CD4-positive, alpha-beta T cell treated with Interleukin-6 for 4 hours (primary cell): ENCODE measurements at regions not wholly inside any gene's neighbourhood (a gene's known extent, or its start where the extent isn't known, plus 50 kb on each side); places are given as distances from the start of the nearest gene placed in this dataset.
"Not testable (repeated sequence)": the region's sequence is repeated elsewhere in the genome, so short reads cannot be mapped to it uniquely, and the experiment has no call there.

Experiments used
- DNase-seq: peaks from one replicate; pipeline ENCODE4 v3.0.0-alpha.2; 2020; ENCODE audit warnings: mixed read lengths

DNA sequence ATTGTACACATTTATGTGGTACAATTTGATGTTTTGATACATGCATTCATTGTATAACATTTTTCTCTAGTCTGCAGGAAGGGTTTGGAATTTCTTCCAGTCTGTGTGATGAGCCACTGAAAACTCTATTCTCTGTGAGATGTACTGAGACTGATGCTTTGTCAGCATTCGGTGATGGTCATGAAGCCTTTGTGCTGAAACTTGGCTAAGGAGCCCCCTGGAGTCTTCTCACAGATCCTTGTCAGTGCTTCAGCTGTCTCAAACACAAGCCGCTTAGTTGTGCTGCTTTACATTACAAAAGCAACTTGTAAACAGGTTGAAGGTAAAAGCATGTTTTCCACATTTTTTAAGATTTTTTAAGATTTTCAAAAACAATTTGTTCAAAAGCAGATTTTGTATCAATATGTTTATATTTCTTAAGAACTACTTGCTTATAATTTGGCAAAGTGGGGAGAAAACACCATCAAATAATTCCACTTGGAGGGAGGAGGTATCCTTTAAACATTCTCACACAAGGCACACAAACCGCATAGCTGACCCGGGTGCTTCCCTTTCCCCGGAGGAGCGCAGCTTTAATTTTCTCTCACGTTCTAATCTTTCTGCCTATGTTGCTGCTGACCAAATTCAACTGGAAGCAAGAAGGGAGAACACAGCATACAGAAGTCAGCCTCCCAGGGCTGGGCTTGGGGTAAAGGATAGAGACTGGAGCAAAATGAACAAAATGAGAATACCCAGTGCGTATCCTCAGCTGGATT lies 249.8 kb upstream of the VSTM2A start:
- no peak for DNase-seq

DNA sequence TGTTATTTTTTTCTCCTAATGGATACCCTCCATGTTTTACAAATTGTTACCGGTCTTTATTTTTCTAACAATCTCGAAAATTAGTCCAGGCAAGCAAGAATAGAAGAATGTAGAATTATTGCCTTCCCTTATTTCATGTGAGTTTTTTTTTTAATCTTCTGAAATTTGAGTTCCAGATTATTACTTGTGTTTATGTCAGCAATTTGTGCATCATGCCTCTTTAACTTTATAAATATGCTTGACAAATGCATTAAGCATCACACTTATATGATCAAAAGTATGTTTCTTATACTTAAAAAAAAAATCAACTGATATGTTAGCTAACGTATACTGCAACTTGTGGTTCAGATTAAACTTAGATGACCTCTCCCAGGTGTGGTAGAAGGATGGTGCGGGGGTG lies 242.7 kb upstream of the VSTM2A start:
- DNase-seq = no peak

DNA sequence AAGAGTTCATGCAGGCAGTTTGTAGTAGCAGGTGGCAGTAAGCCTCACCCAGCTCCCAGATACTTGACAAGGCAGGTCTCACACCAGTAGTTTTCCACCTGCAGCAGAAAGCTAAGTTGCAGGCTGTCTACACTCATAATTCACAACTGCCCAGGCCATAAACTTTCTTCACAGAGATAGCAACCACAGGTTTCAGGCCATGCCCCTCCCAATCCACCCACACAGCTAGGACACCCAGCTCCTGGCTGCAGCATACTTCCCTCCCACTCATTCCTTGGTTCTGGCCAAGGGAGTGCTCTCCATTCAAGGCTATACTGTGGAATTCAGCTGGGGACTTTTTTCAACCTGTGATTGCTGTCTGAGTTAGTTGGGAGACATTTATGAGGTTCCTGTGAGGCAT lies 226.2 kb upstream of the VSTM2A start:
- DNase-seq = not testable (repeated sequence)

DNA sequence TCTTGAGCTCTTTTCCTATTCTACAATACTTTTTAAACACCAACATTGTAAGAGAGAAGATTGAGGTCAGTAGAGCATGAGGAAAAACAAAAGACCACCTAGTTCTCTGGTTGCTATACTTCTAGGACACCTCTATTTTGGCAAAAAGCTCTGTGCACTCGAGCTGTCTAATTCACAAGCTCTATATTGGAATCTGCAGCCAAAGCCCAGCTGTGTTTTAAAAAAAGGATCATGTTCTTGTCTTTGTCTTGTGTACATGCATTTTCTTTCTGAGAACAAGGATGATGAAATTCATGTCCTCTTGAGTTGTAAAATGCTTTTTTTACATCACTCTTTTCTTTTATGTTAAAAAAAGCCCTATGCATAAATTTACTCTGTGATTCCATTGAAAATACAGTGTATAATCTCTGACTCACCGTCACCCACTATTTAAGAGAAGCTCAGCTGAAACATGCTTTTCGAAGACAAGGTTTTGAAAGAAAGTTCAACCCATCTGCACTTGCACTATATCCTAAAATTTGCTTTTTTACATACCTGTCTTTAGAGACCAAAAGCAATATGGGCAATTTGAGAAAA lies 215.5 kb upstream of the VSTM2A start:
- DNase-seq = no peak

DNA sequence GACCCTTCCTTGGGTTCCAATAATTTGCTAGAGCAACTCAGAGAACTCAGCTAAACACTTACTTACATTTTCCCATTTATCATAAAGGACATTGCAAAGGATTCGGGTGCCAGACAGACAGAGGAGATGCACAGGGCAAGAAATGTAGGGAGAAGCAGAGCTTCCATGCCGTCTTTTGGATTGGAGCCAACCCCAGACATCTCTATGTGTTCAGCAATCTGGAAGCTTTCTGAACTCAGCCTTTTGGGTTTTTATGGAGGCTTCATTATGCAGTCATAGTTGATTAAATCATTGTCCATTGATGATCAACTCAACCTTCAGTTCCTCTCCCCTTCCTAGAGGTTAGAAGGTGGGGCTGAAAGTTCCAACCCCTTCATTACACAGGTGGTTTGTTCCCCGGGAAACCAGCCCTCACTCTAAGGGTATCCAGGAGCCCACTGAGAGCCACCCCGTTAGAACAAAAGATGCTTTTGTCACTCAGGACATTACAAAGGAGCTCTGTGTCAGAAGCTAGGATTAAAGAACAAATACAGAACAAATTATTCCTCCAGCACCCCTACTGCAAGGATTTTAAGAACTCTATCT lies 211.9 kb upstream of the VSTM2A start:
- no peak for DNase-seq

DNA sequence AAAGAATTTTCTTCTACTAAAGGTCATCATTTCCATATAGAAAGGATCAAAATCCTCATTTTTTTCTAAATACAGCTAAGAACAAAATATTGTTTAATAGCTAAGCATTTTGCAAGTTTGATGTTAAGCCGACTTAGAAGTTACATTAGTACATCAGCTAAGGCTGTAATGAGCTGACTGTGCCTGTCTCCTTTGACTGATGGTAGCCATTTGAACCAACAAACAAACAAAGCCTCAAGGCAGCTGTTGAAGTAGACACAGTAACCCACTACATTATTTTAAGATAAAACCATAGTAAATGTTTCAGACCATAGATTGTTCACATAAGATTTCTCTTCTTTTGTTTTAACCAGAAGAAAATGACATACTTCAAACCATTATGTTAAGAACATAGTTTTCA lies 210.9 kb upstream of the VSTM2A start:
- DNase-seq = no peak

DNA sequence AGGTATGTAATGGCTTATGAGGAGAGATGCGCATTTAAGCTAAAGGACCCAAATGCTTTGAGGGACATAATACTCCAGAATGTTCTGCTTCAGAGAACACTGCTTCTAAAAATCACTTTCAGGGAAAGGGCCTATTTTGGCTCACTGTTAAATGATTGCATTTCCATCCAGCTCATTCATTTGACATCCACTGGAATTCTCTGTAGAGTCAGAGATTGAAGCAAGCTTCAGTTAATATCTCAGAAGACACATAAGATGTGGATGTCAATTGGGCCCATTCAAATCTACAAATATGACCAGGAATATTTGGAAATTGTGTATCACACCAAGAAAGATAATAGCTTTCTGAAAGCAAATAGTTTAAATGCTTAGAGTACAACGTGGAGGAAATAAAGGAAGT lies 209.9 kb upstream of the VSTM2A start:
- DNase-seq = no peak

DNA sequence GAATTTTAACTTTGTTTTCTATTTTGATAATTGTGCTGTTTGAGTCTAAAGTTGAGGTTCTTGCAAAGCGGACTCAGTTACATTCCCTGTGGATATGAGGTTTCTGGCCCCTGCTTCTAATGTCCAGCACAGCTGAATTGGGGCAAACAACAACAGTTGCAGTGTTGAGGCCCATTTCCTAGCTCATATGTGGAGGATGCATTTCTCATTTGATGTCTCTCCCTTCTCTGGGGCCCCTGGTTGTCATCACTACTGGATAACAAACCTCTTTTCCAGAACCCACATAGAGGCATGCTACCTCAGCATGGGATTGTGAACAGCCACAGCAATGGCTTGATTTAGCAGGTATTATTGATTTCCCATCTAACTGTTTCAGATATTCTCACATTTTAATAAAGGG lies 208.2 kb upstream of the VSTM2A start:
- DNase-seq = no peak

DNA sequence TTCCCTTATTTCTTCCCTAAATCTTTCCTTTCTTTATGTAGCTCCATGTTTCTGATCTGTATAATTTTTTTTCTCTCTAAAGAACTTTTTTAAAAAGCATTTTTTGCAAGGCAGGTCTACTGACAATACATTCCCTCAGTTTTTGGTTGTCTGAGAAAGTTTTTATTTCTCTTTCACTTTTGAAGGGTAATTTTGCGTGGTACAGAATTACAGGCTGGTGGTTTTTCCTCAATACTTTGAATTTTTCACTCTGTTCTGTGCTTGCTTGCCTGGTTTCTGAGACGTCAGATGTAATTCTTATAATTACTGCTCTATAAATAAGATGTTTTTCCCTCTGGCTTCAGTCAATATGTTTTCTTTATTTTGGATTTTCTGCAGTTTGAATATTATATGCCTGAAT lies 205.4 kb upstream of the VSTM2A start:
- no peak for DNase-seq

DNA sequence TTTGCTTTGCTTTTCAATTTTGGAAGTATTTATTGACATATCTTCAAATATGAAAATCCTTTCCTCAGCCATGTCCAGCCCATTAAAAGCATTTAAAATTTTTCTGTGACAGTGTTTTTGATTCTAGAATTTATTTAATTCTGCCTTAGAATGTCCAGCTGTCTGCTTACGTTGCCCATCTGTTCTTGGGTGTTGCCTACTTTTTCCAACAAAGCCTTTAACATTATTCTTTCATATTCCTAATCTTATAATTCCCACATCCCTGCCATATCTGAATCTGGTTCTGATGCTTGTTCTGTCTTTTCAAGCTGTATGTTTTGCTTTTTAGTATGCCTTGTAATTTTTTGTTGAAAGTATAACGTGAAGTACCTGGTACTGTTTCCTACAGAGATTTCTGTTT lies 204.7 kb upstream of the VSTM2A start:
- DNase-seq = no peak

DNA sequence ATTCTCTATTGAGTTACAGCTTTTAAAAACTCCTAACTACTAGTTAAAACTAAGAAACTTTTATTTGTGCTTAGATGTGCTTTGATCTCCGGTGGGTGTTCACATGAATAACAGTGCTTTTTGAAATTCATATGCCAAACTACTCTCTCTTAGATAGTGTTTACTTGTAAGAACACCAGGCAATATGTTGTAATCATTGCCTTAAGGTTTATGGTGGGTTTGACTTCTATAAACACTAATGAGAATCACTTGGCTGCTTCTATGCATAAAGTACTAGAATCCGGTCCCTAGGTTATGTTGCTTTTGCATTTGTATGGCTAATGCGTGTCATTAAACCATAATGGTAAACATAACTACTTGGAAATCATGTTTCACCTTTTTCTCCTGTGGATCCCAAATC lies 203.9 kb upstream of the VSTM2A start:
- no peak for DNase-seq

DNA sequence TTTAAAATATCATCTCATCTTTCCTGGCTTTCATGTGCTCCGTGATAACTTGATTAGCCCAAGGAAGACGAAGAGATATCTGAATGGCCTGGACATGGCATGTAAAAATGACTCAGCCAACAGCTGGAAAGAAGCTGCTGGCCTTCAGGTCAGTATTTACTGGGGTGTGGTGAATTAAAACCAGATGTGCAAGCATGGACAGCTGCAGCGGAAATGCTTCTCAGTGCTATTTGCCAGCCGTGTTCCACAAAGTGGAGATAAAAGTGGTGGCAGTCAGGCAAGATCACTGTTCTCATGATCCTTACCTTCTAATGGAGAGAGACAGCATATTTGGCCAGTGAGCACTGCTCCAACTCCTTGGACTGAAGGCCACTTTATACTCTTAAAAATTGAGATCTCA lies 203.1 kb upstream of the VSTM2A start:
- DNase-seq = no peak

DNA sequence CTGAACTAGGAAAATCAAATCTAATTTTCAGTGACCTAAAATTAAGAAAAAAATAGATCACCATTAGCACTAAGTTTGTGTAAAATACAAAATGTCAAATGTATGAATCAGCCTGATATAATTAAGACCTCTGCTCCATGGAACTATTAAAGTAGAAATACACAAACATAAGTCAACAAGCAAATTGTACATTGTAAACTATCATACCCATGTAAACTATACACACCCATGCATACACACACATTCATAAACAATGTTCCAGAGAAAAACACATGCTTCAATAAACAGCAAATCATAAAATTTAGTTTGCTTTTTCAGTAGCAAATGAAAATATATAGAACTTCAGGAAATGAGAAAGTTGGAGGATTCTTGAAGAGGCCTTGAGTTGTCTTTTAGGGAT lies 199.7 kb upstream of the VSTM2A start:
- DNase-seq = no peak

DNA sequence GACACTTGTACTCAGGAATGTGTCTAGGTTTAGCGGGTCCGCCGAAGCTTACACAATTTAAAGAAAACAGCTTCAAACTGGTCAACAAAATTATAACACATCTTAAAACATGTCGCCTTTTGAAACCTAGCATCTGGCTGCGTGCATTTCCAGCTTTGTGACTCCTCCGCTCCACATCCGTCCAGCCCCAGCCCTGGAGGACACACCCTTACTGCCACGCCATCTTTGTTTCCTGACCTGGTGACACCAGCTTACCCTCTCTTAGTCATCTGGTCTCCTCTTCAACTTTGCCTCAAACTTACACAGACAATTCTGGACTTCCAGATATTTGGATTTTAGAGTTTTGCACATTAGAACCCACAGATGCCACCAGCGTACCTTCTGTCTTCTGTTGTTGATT lies 198.7 kb upstream of the VSTM2A start:
- DNase-seq = no peak

DNA sequence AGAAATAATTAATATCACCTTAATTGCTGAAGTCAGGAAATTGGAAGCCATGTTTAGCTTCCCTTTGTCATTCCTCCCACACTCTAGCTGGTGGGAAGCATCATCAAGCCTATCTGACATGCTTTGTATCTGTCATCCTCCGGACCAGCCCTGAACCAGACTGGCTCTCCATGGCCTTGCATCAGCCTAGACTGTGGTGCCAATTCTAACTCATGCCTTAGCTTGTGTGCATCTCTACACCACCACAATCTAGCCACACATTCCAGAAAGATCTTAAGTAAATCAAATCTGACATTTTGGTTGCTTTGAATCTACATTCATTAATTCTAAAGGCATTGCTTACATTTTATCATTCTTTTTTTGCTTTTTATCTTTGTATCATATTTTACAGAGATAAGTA lies 196.4 kb upstream of the VSTM2A start:
- no peak for DNase-seq

DNA sequence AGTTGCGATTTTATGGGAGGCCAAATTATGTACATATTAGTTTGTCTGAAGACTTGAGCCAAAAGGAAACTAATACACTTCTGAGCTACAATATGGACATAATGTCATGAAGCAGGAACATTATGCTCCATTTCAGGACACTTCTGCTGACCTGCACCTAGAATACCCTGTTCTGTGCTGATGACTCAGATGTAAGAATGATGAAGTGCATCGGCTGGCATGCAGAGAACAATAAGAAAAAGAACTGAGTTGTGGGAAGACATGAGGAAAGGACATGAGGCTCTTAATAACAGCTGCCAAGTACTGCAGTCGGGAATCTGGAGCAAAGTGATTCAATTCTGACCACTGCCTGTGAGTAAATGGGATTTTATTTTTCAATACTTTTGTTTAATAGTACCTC lies 192.9 kb upstream of the VSTM2A start:
- no peak for DNase-seq

DNA sequence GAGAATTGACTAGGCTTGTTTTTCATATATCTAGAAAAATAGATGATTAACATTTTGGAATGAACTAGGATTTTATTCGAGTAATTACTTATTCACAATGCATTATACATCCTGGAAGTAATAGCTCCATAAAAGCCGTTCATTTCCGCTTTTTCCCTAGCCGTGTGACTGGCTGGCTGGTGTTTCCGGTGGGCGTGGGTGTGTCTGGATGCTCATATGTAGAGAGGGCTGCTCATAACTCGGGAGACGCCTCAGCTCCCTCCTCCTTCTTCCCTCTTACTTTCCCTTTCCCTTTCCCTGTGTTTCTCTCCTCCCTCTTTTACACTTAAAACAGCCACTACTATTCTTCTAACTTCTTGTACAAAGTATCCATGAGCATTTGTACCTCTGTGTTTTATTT lies 187.7 kb upstream of the VSTM2A start:
- DNase-seq = no peak

DNA sequence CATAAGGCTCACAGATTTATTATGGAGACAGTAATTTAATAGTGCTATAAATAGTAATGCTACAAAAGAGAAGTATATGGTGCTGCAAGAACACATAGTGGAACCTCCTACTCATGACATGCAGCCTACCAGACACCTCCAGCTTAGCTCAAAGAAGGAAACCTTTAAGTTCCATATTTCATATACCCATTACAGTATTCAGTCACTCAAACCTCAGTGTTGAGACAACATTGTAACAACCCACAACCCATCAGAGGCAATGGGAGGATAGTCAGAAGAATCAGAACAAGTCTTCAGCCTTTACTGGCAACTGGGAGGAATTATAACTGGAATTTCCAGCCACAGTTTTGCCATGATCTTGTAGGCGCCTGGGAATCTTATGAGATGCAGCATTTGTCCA lies 186.3 kb upstream of the VSTM2A start:
- DNase-seq = no peak

DNA sequence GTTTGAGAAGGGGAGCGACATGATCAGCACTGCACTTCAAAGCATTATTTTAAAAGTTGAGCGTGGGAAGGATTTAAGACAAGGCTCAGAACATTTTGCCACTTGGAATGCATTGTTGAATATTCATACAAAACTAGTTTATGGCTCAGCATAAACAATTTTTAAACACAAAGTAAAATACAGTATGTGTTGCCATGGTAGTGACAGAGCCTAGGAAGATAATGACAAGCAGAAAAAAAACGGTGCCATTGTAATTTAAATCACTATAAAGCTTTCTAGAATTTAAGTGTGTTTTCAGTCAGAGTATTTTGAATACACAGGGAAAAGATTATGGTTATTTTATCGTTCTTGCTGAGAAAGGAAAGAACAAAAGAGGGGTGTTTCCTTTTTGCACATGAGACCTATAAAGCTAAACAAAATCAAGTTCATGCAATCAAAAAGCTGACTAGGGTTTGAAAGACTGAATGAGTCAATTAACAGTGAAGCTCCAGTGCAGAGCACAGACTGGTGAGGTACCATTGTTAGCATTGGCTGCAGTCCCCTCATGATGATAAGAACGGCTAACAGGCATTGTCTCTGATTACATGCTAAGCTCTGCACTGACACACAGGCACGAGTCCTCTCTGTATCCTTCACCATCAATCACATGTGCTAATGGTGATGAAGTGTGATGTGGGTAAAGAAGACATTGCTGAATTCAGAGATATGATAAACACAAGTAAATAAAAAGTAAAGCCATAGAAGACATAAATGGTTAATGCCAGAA lies 181.9 kb upstream of the VSTM2A start:
- no peak for DNase-seq

DNA sequence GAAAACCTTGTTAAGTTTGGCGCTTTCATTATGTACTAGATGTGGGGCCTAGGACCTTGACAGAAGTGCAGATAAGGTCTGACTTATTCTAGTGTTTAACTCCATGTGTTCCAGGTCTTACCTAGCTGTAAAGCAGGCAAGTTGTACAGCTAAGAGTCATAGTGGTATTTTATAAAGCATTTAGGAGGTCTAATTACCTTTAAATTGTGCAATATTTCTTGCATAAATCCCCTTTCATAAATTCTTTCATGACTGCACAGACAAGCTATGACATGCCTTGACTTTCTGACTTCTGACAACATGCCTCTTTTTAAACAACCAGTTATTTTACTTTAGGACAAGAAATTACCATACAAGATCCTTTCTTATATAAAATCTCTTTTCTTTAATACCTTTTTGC lies 151.6 kb upstream of the VSTM2A start:
- no peak for DNase-seq

DNA sequence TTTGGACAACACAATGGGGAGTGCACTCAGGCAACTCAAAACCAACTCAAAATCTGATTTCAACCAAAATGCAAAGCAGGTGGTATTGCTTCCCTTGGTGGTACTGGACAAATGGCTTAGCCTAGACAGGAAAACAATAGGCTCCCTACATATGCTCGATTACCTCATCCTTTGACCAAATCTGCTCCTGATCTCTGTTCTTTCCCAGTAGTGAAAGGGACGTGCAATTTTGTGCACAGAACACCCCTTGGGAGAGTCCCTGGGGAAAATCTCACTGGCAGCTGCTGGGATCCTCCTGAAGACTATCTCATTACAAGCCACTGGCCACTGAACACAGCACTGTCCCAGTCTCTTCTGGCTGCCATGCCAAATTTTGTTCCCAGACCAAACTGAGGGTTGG lies 149.2 kb upstream of the VSTM2A start:
- DNase-seq = no peak

DNA sequence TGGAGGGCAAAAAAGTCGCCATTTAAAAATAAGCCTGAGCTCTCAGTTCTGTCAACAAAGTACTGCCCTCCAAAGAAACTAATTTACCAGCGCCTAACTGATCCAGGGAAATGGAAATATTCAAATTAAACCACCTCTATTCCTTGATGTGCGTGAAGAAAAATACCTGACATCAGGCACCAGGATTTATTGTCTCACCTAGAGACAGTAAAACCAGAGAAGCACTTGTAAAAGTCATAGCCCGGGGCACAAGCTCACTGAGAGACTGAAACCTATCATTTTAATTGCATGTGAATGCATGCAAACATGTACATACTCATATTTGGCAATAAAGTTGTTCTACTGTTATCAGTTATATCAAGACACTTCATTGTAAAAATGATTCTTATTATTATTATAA lies 147.3 kb upstream of the VSTM2A start:
- DNase-seq = no peak

DNA sequence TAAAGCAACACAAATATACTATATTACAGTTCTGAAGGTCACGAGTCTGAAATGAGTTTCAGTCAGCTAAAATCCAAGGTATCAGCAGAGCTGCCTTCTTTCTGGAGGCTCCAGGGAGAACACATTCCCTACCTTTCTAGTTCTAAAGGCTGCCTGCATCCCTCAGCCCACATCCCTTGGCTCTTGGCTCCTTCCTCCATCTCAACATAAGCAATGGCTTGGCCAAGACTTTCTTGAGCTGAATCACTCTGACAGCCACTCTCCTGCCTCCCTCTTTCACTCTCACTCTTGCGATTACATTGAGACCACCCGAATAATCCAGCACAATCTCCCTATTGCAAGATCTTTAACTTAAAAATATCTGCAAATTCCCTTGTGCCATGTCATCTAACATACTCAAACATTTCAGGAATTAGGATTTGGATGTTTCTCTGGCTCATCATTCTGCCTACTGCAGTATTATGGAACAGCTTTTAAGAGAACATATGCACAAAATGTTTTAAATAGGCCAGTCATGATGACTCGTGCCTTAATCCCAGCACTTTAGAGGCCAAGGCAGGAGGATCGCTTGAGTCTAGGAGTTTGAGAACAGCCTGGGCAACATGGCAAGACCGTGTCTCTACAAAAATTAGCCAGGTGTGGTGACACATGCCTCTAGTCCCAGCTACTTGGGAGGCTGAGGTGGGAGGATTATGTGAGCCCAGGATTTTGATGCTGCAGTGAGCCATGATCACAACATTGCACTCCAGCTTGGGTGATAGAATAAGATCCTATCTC lies 144.2 kb upstream of the VSTM2A start:
- no peak for DNase-seq
